ENCODE measurements at regions not wholly inside any gene's neighbourhood (a gene's known extent, or its start where the extent isn't known, plus 50 kb on each side); places are given as distances from the start of the nearest gene placed in this dataset.
A peak's percentile ranks its signal among the peaks of the same experiment; 100 is the strongest.

DNA sequence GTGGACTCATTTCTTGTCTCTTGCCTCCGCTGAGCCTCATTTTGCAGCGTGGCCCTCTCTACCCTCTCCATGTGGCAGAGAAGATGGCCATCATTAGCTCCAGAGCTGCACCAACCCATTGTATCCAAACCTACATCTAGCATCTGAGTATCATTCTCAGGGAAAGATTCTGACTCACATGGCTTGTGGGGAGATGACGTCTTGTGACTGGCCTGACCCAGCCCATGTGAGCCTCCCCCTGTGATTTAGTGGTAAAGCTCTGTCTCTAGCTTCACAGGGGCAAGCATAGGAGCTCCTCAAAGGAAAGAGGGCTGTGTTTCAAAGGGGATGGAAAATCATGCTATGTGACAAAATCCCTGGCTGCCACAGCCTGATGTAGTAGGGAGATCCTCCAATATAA is 87.4 kb upstream of the RBMS1 start:
- TF ChIP-seq HDAC2 (IDR thresholded peaks at IDR 0.05) (no peak), HOXA7 (CRISPR knock-in tag; IDR thresholded peaks at IDR 0.05) (no peak), CHD2 (IDR thresholded peaks at IDR 0.05; ENCODE audit: low read length, partially characterized antibody) (no peak), KDM5A (IDR thresholded peaks at IDR 0.05) (no peak), POLR2AphosphoS2 (conservative IDR thresholded peaks at IDR 0.05; ENCODE audit: low read length) (no peak), CHD4 (IDR thresholded peaks at IDR 0.05; ENCODE audit: borderline replicate concordance) (no peak), ZFP36 (IDR thresholded peaks at IDR 0.05; ENCODE audit: borderline replicate concordance, partially characterized antibody) (no peak), MAX (IDR thresholded peaks at IDR 0.05) (no peak), ZSCAN20 (CRISPR knock-in tag; IDR thresholded peaks at IDR 0.05) (no peak), EHMT2 (IDR thresholded peaks at IDR 0.05; ENCODE audit: low read depth) (no peak), HMGXB4 (CRISPR knock-in tag; IDR thresholded peaks at IDR 0.05; ENCODE audit: borderline replicate concordance) (no peak), HOXB5 (CRISPR knock-in tag; IDR thresholded peaks at IDR 0.05) (no peak)
- TF ChIP-seq, protein P1, sequence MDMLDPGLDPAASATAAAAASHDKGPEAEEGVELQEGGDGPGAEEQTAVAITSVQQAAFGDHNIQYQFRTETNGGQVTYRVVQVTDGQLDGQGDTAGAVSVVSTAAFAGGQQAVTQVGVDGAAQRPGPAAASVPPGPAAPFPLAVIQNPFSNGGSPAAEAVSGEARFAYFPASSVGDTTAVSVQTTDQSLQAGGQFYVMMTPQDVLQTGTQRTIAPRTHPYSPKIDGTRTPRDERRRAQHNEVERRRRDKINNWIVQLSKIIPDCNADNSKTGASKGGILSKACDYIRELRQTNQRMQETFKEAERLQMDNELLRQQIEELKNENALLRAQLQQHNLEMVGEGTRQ (IDR thresholded peaks at IDR 0.05), result no peak
- TF ChIP-seq, protein P2, sequence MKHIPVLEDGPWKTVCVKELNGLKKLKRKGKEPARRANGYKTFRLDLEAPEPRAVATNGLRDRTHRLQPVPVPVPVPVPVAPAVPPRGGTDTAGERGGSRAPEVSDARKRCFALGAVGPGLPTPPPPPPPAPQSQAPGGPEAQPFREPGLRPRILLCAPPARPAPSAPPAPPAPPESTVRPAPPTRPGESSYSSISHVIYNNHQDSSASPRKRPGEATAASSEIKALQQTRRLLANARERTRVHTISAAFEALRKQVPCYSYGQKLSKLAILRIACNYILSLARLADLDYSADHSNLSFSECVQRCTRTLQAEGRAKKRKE (CRISPR knock-in tag; IDR thresholded peaks at IDR 0.05; ENCODE audit: low read depth), result no peak
- TF ChIP-seq, protein P3, sequence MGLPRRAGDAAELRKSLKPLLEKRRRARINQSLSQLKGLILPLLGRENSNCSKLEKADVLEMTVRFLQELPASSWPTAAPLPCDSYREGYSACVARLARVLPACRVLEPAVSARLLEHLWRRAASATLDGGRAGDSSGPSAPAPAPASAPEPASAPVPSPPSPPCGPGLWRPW (IDR thresholded peaks at IDR 0.05), result no peak
- TF ChIP-seq, protein P4, sequence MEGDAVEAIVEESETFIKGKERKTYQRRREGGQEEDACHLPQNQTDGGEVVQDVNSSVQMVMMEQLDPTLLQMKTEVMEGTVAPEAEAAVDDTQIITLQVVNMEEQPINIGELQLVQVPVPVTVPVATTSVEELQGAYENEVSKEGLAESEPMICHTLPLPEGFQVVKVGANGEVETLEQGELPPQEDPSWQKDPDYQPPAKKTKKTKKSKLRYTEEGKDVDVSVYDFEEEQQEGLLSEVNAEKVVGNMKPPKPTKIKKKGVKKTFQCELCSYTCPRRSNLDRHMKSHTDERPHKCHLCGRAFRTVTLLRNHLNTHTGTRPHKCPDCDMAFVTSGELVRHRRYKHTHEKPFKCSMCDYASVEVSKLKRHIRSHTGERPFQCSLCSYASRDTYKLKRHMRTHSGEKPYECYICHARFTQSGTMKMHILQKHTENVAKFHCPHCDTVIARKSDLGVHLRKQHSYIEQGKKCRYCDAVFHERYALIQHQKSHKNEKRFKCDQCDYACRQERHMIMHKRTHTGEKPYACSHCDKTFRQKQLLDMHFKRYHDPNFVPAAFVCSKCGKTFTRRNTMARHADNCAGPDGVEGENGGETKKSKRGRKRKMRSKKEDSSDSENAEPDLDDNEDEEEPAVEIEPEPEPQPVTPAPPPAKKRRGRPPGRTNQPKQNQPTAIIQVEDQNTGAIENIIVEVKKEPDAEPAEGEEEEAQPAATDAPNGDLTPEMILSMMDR (IDR thresholded peaks at IDR 0.05), result no peak
- H3K4me3 ChIP-seq, result no peak overlapping the region
- peaks cover 45% of the 10 kb centered on the region for H3K4me1 ChIP-seq
- no peak overlapping the region for H3K4me2 ChIP-seq
- ATAC-seq, result no peak
- no peak for FAIRE-seq
- ChIA-PET POLR2A (no interaction called here), CTCF (interaction anchor here (0.7 to 1.4 kb wide), 4 partner anchors 11 to 439 kb away, joined by 3 read pairs; no protein-coding TSS in a partner anchor)
- H3K27ac ChIP-seq, result peak overlapping the region; percentile 73 to 83; a peak in 4 of 6 replicates
- no peak for DNase-seq (ENCODE audit: low read depth in 1 of 2, low spot score in 1 of 2)
- H3K9me3 ChIP-seq, result peaks cover 12% of the 10 kb centered on the region
- WGBS (ENCODE audit: missing lambda C conversion rate), result 81% methylated on average over 3 of the region's 3 CpGs

GRCh38 chr2:160581448-160581847 is 87.8 kb upstream of the RBMS1 start:
- FAIRE-seq (no peak), DNase-seq (ENCODE audit: low read depth in 1 of 2, low spot score in 1 of 2) (peak in 1 of 2 experiments; percentile 33), ATAC-seq (no peak)
- 75% methylated on average over 5 of the region's 5 CpGs for WGBS (ENCODE audit: missing lambda C conversion rate)
- Histone ChIP-seq H3K27ac (peak overlapping the region; percentile 73 to 83; a peak in 5 of 6 replicates), H3K4me3 (no peak overlapping the region), H3K4me2 (no peak overlapping the region), H3K9me3 (peaks cover 12% of the 10 kb centered on the region), H3K4me1 (peaks cover 41% of the 10 kb centered on the region)
- CTCF ChIA-PET, result interaction anchor here (0.6 to 1.4 kb wide), 2 partner anchors 10 to 322 kb away, joined by 3 read pairs; no protein-coding TSS in a partner anchor
- TF ChIP-seq RAD21 (conservative IDR thresholded peaks at IDR 0.05 in 1 of 2, IDR thresholded peaks at IDR 0.05 in 1 of 2) (0 out of 5 replicates have a peak, but pooled peaks of 1 of the 2 experiments have one; percentile 16), HOXA7 (CRISPR knock-in tag; IDR thresholded peaks at IDR 0.05) (no peak)
- POLR2A ChIA-PET, result no interaction called here
